Activated CD4-positive, alpha-beta T cell treated with anti-CD3 and anti-CD28 coated beads for 36 hours (primary cell): ENCODE measurements at regions not wholly inside any gene's neighbourhood (a gene's known extent, or its start where the extent isn't known, plus 50 kb on each side); places are given as distances from the start of the nearest gene placed in this dataset.

Experiments used
- ATAC-seq: fragments of 200-7000 bp; cut with Tn5 transposase; one replicate; pipeline ENCODE4 v1.10.0; 2021; ENCODE audit warnings: mild to moderate bottlenecking, moderate library complexity
- CTCF ChIA-PET: fragments of 350-600 bp; sonication (Branson Sonifier 250); formaldehyde crosslinking; loops from one replicate; lab custom pipeline; 2021; ENCODE audit warnings: antibody characterized with exemption; lab: Charles Lee
- POLR2A ChIA-PET: fragments of 350-600 bp; sonication (Branson Sonifier 250); formaldehyde crosslinking; loops from one replicate; lab custom pipeline; 2021; ENCODE audit warnings: antibody characterized with exemption, inconsistent platforms; lab: Charles Lee
- DNase-seq: peaks from one replicate; pipeline ENCODE4 v3.0.0-alpha.2; 2020
- H3K27ac Mint-ChIP-seq: one replicate; pipeline ENCODE4 v1.8.0; 2021; ENCODE audit warnings: mixed read lengths
- H3K27me3 Mint-ChIP-seq: one replicate; pipeline ENCODE4 v1.8.0; 2021; ENCODE audit warnings: mixed read lengths
- H3K36me3 Mint-ChIP-seq: one replicate; pipeline ENCODE4 v1.8.0; 2021; ENCODE audit warnings: low read depth, mixed read lengths
- H3K4me1 Mint-ChIP-seq: one replicate; pipeline ENCODE4 v1.8.0; 2021; ENCODE audit warnings: mixed read lengths
- H3K4me3 Mint-ChIP-seq: one replicate; pipeline ENCODE4 v1.8.0; 2021; ENCODE audit warnings: mild to moderate bottlenecking, moderate library complexity, mixed read lengths
- H3K9me3 Mint-ChIP-seq: one replicate; pipeline ENCODE4 v1.8.0; 2021; ENCODE audit warnings: low read depth, mixed read lengths
- intact Hi-C, 2 experiments: fragments of 100-400 bp; cut with DNase I in 1 of 2; cut with micrococcal nuclease in 1 of 2; formaldehyde crosslinking; loops; one replicate each; pipeline versions ENCODE4 v1.14.2 to v1.15.1; 2022 to 2024; cut with DNase I, micrococcal nuclease

GRCh38 chr2:225911019-225911418 is 511.5 kb downstream of the NYAP2 start:
- Mint-ChIP-seq H3K4me3 (no peak overlapping the region), H3K9me3 (peaks cover 3% of the 10 kb centered on the region), H3K36me3 (no peaks in the 10 kb centered on the region), H3K4me1 (no peaks in the 10 kb centered on the region), H3K27me3 (peaks cover 4% of the 10 kb centered on the region), H3K27ac (no peak overlapping the region)
- ATAC-seq (no peak), DNase-seq (no peak)
- CTCF ChIA-PET, result no interaction called here
- intact Hi-C loops, result no loop called here
- POLR2A ChIA-PET, result no interaction called here

- no peak overlapping the region for H3K4me3 Mint-ChIP-seq
- no peak overlapping the region for H3K27ac Mint-ChIP-seq
- POLR2A ChIA-PET, result interaction anchor here (0.7 kb wide), 1 partner anchor 26 kb away, joined by 3 read pairs; no protein-coding TSS in a partner anchor
- H3K36me3 Mint-ChIP-seq, result no peaks in the 10 kb centered on the region
- intact Hi-C loops, result no loop called here
- ATAC-seq (no peak), DNase-seq (no peak)
- H3K4me1 Mint-ChIP-seq, result no peaks in the 10 kb centered on the region
- H3K27me3 Mint-ChIP-seq, result peaks cover 12% of the 10 kb centered on the region
- no peaks in the 10 kb centered on the region for H3K9me3 Mint-ChIP-seq
- CTCF ChIA-PET, result no interaction called here
Measured at GRCh38 chr2:225895126-225895525, 495.6 kb downstream of the NYAP2 start.

GRCh38 chr2:225894236-225894980 is 494.9 kb downstream of the NYAP2 start:
- ChIA-PET POLR2A (interaction anchor here (0.7 kb wide), 1 partner anchor 27 kb away, joined by 3 read pairs; no protein-coding TSS in a partner anchor), CTCF (interaction anchor here (0.6 kb wide), 1 partner anchor 913 kb away, joined by 3 read pairs; no protein-coding TSS in a partner anchor)
- no peaks in the 10 kb centered on the region for H3K4me1 Mint-ChIP-seq

GRCh38 chr2:225893151-225893550 is 493.6 kb downstream of the NYAP2 start:
- intact Hi-C loops, result no loop called here

More at GRCh38 chr2:225894236-225894980, 494.9 kb downstream of the NYAP2 start:
- Mint-ChIP-seq H3K36me3 (no peaks in the 10 kb centered on the region), H3K9me3 (no peaks in the 10 kb centered on the region), H3K4me3 (no peak overlapping the region), H3K27me3 (peaks cover 11% of the 10 kb centered on the region), H3K27ac (no peak overlapping the region)
- ATAC-seq (no peak), DNase-seq (no peak)
- intact Hi-C loops, result no loop called here

GRCh38 chr2:225891771-225892170 is 492.3 kb downstream of the NYAP2 start:
- Mint-ChIP-seq H3K4me3 (no peak overlapping the region), H3K27me3 (peaks cover 6% of the 10 kb centered on the region), H3K27ac (no peak overlapping the region), H3K4me1 (no peaks in the 10 kb centered on the region), H3K9me3 (no peaks in the 10 kb centered on the region), H3K36me3 (no peaks in the 10 kb centered on the region)
- POLR2A ChIA-PET, result no interaction called here
- CTCF ChIA-PET, result no interaction called here
- intact Hi-C loops, result no loop called here
- no peak for DNase-seq
- ATAC-seq, result no peak

More at GRCh38 chr2:225893151-225893550, 493.6 kb downstream of the NYAP2 start:
- no peak for DNase-seq
- H3K4me1 Mint-ChIP-seq, result no peaks in the 10 kb centered on the region
- H3K4me3 Mint-ChIP-seq, result no peak overlapping the region
- H3K9me3 Mint-ChIP-seq, result no peaks in the 10 kb centered on the region
- no peak for ATAC-seq
- no peaks in the 10 kb centered on the region for H3K36me3 Mint-ChIP-seq
- no peak overlapping the region for H3K27ac Mint-ChIP-seq
- CTCF ChIA-PET, result no interaction called here
- POLR2A ChIA-PET, result no interaction called here
- peaks cover 7% of the 10 kb centered on the region for H3K27me3 Mint-ChIP-seq

GRCh38 chr2:225891013-225891412 is 491.5 kb downstream of the NYAP2 start:
- ATAC-seq (no peak), DNase-seq (no peak)
- Mint-ChIP-seq H3K4me3 (no peak overlapping the region), H3K27ac (no peak overlapping the region), H3K4me1 (no peaks in the 10 kb centered on the region), H3K27me3 (peaks cover 7% of the 10 kb centered on the region), H3K36me3 (no peaks in the 10 kb centered on the region), H3K9me3 (no peaks in the 10 kb centered on the region)
- ChIA-PET POLR2A (no interaction called here), CTCF (interaction anchor here (0.5 kb wide), 1 partner anchor 945 kb away, joined by 3 read pairs; the partner anchor contains the start of gene RHBDD1)
- intact Hi-C loops, result no loop called here

GRCh38 chr2:225889452-225889851 is 489.9 kb downstream of the NYAP2 start:
- Mint-ChIP-seq H3K27me3 (peaks cover 11% of the 10 kb centered on the region), H3K4me3 (no peak overlapping the region), H3K9me3 (no peaks in the 10 kb centered on the region), H3K36me3 (no peaks in the 10 kb centered on the region), H3K4me1 (no peaks in the 10 kb centered on the region), H3K27ac (no peak overlapping the region)
- DNase-seq (no peak), ATAC-seq (no peak)
- intact Hi-C loops, result loop anchor here (1.0 to 10.0 kb wide), 4 partner anchors 913 to 1218 kb away; no protein-coding TSS in a partner anchor
- ChIA-PET CTCF (interaction anchor here (0.6 to 1.1 kb wide), 5 partner anchors 10 to 914 kb away, joined by 3 read pairs; no protein-coding TSS in a partner anchor), POLR2A (no interaction called here)

- no peak for ATAC-seq
- no peaks in the 10 kb centered on the region for H3K4me1 Mint-ChIP-seq
- peaks cover 2% of the 10 kb centered on the region for H3K27me3 Mint-ChIP-seq
- POLR2A ChIA-PET, result no interaction called here
- H3K4me3 Mint-ChIP-seq, result no peak overlapping the region
- no peak for DNase-seq
- no peaks in the 10 kb centered on the region for H3K9me3 Mint-ChIP-seq
- intact Hi-C loops, result no loop called here
- H3K27ac Mint-ChIP-seq, result no peak overlapping the region
- H3K36me3 Mint-ChIP-seq, result no peaks in the 10 kb centered on the region
- CTCF ChIA-PET, result no interaction called here
Measured at GRCh38 chr2:225867071-225867470, 467.6 kb downstream of the NYAP2 start.

GRCh38 chr2:225865468-225865867 is 466.0 kb downstream of the NYAP2 start:
- Mint-ChIP-seq H3K36me3 (no peaks in the 10 kb centered on the region), H3K4me3 (no peak overlapping the region), H3K27me3 (peaks cover 2% of the 10 kb centered on the region), H3K4me1 (no peaks in the 10 kb centered on the region), H3K9me3 (no peaks in the 10 kb centered on the region), H3K27ac (no peak overlapping the region)
- no peak for ATAC-seq
- CTCF ChIA-PET, result no interaction called here
- no peak for DNase-seq
- intact Hi-C loops, result no loop called here
- POLR2A ChIA-PET, result no interaction called here

GRCh38 chr2:225864394-225864793 is 464.9 kb downstream of the NYAP2 start:
- Mint-ChIP-seq H3K27me3 (peaks cover 2% of the 10 kb centered on the region), H3K36me3 (no peaks in the 10 kb centered on the region), H3K27ac (no peak overlapping the region), H3K4me3 (no peak overlapping the region), H3K4me1 (no peaks in the 10 kb centered on the region), H3K9me3 (no peaks in the 10 kb centered on the region)
- intact Hi-C loops, result no loop called here
- POLR2A ChIA-PET, result no interaction called here
- CTCF ChIA-PET, result no interaction called here
- ATAC-seq, result no peak
- no peak for DNase-seq

GRCh38 chr2:225842939-225843338 is 443.4 kb downstream of the NYAP2 start:
- no peak overlapping the region for H3K4me3 Mint-ChIP-seq

GRCh38 chr2:225841314-225841713 is 441.8 kb downstream of the NYAP2 start:
- no peak for DNase-seq
- ChIA-PET POLR2A (no interaction called here), CTCF (no interaction called here)
- Mint-ChIP-seq H3K27me3 (no peaks in the 10 kb centered on the region), H3K36me3 (no peaks in the 10 kb centered on the region), H3K4me1 (no peaks in the 10 kb centered on the region), H3K4me3 (no peak overlapping the region), H3K9me3 (no peaks in the 10 kb centered on the region), H3K27ac (no peak overlapping the region)
- no peak for ATAC-seq
- intact Hi-C loops, result no loop called here

More at GRCh38 chr2:225842939-225843338, 443.4 kb downstream of the NYAP2 start:
- no peaks in the 10 kb centered on the region for H3K4me1 Mint-ChIP-seq
- H3K36me3 Mint-ChIP-seq, result no peaks in the 10 kb centered on the region
- intact Hi-C loops, result no loop called here
- CTCF ChIA-PET, result interaction anchor here (0.6 kb wide), 1 partner anchor 494 kb away, joined by 3 read pairs; no protein-coding TSS in a partner anchor
- DNase-seq, result no peak
- H3K27me3 Mint-ChIP-seq, result no peaks in the 10 kb centered on the region
- H3K27ac Mint-ChIP-seq, result no peak overlapping the region
- H3K9me3 Mint-ChIP-seq, result no peaks in the 10 kb centered on the region
- no peak for ATAC-seq
- POLR2A ChIA-PET, result no interaction called here
